GM18907 (cell line): ENCODE measurements at regions not wholly inside any gene's neighbourhood (a gene's known extent, or its start where the extent isn't known, plus 50 kb on each side); places are given as distances from the start of the nearest gene placed in this dataset.
"Not testable (repeated sequence)": the region's sequence is repeated elsewhere in the genome, so short reads cannot be mapped to it uniquely, and the experiment has no call there.

Source experiments
- ATAC-seq: cut with Tn5 transposase; IDR thresholded peaks from one replicate; pipeline ENCODE4 v1.9.1; 2021; ENCODE audit warnings: mild to moderate bottlenecking, moderate library complexity; ENCODE audit not compliant: unreplicated experiment

DNA sequence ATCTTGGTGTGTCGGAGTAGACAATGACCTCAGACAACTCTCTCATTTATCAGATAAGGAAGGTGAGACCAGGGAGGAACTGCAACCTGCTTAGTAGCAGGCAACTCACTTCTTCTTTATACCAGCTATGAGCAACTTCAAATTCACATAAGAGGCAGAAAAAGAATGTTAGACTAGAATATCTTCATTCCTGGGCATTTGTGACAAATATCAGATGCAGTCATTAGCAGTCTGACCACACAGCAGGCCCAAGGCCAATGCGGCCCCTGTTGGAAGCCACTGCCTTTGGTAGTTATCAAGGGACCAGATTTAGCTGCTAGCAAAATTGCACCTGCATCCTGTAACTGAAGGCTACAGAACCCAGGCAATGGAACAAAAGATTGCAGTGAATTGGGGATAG lies 219.2 kb upstream of the RASGEF1B start:
- no peak for ATAC-seq

DNA sequence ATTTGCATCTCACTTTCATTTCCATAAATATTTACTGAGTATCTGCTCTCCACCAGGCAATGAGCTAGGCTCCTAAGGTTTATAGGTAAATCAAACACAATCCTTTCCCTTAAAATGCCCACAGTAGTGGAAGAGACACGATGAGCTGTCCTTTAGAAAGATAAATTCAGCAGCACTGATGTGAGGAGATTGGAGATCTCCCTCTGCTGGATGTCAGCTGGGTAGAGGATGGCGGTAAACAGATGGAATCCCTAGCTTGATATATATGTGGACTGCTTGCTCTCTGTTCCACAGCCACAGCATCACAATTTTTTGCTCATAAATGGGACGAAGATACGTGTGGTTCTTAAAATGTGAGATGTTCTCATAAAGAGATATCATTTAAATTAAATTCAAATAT lies 216.4 kb upstream of the RASGEF1B start:
- ATAC-seq = no peak

DNA sequence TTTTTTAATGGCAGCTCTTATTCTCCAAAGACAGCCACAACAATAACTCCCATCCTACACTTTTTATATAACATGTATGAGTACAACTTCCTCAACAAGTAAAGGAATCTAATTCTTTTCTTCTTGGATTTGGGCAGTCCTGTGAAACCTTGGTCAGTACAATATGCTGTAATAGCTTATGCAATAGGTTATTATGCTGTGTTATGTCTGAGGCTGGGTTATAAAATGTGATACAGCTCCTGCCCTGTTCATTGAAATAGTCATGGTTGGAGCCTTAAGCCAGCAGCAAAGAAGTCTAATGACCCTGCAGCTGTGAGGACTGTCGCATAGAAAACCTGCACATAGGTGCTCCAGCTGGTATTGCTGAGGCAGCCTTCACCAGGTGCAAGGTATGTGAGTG lies 215.8 kb upstream of the RASGEF1B start:
- ATAC-seq = no peak

DNA sequence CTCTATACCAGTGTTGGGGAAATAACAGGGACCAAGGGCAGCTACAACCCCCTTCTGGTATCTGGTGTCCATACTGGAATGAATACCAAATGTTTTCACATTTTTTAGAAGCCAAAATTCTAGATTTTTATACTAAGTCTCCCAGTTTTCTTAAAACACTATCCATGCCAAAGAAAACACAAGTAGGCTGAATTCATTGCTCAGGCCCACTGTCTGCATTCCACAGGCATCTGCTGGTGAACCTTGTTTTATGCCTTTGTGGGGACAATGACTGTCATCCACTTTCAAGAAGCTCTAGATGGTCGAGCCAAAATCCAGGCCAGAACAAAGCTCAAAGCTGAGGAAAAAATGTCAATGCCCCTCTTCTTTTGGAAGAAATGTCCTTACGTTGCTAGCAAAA lies 213.4 kb upstream of the RASGEF1B start:
- no peak for ATAC-seq

DNA sequence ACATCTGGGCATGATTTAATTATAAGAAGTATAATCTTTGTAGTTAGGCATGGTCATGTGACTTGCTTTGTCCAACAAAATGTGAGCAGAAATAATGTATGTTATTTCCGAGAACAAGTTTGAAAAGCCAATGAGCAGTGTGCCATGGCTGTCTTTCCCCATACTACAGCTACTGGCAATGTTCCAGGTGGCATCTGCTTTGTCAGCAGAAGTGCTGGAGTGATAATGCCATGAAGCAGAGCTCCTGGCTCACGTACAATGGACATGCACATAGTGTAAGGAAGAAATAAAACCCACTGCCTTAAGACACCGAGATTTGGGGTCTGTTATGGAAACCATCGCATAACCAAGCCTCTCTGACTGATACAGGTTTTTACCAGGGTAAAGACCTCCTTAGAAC lies 212.6 kb upstream of the RASGEF1B start:
- ATAC-seq = no peak

DNA sequence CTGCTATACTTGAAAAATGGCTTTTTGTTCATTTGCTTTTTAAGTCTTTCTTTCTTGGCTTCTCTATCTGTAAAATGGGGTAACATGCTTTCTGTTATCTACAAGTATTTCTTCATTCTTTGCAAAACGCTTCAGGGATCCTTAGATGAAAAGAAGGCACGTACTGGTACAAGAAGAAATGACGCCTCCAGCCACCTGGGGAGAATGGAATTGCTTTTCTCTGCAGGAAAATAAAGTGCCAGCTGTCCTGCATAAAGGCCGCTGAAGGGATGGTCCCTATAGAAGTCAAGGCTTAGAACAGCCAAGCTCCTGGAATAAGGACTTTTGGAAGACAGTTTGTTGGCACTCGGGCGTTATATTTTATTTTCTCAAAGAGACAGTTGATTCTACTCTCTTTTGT lies 210.8 kb upstream of the RASGEF1B start:
- ATAC-seq = no peak

DNA sequence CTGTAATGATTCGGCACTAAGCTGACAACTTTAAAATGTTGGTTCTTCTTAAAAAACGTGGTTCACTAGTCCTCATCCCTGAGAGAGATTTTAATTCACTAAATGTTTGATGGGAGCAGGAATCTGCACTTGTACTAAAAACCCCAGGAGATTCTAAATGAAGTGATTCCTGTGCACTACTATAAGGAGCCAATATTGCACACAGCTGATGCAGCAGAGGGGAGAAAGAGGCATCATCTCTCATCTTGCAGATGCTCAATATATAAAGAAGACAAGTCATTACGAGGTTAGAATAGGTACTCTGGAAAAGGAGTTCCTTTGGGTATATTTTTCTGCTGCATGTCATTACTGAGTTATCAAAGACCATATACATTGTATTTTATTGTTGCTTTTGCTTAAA lies 207.6 kb upstream of the RASGEF1B start:
- ATAC-seq = no peak

DNA sequence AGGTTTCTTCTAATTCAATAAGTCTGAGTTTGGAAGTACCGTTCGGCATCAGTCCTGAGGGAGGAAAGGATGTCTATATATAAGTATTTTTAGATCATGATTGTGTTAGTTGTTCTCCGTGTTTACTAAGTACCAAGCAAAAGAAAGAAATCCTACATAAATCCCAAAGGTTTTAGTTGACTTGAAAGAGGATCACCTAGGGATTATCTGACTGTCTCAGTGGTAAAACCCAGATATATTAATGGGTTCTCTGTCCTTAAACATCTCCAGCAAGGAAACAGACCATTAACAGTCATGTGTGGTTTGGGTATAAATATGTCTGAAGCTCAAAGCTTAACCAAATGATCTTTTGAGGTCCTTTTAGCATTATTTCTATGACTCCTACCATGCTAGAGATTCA lies 207.1 kb upstream of the RASGEF1B start:
- ATAC-seq = no peak

DNA sequence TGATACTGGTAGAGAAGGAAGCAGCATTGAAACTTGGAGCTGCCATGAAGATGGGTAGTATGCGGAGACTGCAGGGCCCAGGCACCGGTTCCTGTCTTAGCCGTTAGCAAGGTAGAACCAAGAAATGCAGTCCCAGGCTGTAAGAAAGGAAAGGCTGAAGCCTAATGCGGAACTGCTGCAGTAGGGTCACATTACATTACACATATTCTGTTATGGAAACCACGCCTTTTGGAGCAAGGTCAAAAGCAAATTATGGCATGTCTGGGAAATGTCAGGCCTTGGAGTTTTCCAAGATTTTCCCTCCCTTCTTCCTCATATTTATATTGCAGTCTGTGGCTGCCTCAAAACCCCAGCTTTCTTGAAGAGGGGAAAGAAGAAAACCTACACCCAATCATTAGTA lies 204.8 kb upstream of the RASGEF1B start:
- ATAC-seq = no peak

DNA sequence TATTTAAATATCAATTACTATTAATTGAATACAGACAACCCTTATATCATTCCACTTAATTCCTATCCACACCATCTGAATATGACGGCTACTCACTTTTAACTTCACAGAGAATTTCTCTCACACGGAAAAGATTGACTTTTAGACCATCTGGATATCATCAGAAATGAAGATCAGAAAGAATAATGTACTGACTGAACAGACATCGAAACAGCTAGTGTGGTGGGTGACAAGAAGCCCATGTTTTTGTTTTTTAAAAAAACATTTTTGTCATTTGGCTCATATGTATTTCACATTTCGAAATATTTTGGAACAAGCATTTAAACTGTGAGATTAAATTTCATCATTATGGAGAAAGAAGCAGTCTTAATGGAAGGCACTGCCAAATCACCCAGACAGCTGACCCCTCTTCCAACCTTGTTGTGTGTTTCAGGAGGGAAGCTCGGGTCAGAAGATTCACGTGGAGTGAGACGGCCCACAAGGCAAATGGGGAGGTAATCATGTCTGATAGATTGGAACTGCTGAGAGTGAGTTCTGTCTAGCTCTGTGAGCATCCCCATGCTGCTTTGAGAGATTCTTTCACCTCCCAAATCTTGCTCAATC lies 204.2 kb upstream of the RASGEF1B start:
- no peak for ATAC-seq

DNA sequence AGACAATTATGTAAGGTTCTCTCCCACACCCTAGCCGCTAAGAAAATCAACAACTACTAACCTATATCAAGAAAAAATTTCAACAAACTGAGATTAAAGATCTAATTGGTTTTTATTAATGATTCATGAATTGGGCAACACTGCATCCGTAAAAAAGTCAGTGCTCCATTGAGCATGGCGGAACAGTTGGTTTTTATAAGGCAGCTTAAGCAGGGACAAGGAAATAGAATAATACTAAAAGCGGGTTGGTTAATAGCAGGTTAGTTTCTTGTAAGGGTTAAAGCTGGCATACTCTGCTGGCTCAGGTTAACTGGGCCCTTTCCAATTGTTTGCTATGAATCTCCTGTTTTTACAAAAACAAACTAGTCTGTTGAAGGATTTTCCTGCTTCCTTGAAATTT lies 202.3 kb upstream of the RASGEF1B start:
- ATAC-seq = no peak

DNA sequence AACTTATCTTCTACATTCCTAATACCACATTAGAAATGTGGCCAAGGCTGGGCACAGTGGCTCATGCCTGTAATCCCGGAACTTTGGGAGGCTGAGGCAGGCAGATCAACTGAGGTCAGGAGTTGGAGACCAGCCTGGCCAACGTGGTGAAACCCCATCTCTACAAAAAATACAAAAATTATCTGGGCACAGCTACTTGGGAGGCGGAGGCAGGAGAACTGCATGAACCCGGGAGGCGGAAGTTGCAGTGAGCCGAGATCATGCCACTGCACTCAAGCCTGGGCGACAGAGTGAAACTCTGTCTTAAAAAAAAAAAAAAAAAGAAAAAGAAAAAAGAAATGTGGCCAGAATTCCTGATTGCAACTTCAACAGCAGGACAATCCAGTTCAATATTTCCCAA lies 196.6 kb upstream of the RASGEF1B start:
- ATAC-seq = not testable (repeated sequence)

DNA sequence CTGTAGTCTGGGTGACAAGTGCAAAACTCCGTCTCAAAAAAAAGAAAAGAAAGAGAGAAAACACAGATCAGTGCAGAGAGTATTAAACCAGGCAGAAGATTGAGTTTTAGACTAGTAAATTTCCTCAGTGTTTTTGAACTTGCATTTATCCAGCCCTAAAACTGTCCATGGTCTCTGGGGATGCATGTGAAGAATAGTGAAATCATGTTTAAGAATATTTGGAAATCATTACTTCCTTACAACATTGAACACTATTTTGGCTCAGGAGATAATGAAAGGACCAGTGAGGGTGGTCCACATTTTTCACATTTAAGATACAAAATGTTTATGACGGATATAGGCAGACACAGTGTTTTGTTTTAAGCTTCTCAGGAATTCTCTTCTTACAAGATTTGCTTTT lies 195.8 kb upstream of the RASGEF1B start:
- no peak for ATAC-seq

DNA sequence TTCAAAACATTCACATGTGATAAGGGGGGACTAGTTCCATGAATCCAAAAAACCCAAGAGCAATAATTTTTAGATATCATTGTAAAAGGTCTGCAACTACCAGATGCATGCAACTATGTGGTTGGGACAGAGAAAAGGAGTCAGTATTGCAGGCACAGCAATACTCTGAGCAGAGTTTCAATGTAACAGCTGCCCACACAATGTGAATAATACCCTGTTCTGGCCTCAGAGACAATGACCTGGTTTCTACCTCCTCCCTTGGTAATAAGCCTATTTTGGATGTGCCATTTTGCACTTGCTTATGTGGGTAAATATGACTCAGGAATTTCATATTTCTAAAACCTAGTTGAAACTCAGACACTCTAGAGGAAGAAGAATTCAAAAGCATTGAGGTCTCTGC lies 194.8 kb upstream of the RASGEF1B start:
- ATAC-seq = no peak

DNA sequence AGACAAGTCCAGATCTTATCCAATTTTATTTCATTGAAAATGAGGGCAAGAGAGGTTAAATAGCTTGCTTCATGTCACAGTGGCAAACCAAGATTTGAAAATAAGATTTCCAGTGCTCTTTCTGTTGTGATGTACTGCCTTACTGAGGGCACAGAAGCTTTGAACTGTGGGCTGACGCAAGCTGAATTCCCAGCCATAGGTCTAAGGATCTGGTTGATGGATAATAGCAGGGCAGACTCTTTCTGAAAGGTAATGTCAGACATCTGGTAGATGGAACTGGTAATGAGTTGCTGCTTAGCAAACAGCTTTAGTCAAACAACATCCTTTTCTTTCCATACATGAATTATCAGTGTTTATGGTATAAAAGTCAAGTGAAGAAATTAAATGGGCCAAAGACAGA lies 193.9 kb upstream of the RASGEF1B start:
- no peak for ATAC-seq

DNA sequence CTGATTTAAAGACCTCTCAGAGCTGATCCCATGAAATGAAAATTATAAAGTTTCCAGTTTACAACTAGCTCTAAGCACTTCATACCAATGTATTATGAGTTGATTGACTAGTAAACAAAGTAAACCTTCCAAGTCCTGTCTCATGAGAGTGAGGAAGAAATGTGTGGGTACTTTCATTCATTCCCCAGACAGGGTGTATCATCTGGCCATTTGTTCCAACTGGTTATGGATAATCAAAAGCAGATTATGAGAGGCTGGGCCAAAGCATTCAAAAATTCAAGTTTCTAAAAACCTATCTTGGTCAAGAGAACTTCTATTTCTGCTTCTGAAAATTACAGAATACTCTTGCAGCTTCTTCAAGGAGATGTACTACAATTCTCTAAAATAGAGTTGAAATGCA lies 193.3 kb upstream of the RASGEF1B start:
- ATAC-seq = no peak

DNA sequence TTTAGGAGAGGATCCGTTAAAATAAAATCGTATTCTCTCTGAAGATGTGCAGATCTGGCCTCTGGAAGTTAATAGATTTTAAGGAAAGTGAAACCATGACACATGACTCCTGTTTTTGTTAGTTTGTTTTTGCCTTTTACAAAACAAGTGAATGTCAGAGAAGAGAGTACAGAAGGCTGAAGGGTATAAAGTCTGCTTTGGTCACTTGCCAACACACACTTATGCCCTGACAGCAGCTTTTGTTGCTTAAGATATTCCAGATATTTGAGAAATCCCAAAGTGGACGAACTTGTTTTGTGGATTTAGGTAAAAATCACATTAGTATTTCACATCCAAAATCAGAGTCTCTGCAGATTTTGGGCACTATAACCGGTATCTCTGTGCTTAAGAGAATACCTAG lies 192.4 kb upstream of the RASGEF1B start:
- no peak for ATAC-seq

DNA sequence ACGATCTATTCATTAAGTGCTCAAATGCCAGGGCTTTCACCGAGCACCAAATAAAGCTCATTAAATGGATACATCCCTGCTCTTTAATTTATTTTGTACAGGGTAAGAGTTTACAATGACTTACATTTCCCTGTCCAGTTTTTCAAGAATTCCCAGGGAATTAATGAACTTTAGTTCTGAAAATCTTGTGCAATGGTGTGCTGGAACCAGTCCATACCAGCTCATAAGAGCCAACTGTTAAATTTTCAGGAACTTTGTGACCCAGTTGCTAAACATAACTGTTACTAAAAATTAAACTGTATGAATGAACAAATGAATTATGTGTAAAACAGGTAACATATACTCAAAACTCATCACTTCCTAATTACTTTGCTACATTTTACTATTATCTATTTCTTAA lies 191.7 kb upstream of the RASGEF1B start:
- ATAC-seq = no peak

DNA sequence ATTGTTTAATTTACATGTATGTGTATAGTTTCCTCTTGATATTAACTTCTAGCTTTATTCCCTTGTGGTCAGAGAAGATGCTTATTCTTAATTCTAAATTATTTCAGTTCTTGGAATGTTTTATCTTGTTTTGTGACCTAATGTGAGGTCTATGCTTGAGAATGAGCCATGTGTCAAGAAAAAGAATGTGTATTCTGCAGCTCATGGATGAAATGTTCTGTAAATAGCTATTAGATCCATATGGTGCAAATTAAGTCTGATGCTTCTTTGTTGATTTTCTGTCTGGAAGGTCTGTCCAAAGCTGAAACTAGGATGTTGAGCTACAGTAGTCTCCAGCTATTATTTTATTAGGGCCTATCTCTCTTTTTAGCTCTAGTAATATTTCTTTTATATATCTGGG lies 187.3 kb upstream of the RASGEF1B start:
- no peak for ATAC-seq

DNA sequence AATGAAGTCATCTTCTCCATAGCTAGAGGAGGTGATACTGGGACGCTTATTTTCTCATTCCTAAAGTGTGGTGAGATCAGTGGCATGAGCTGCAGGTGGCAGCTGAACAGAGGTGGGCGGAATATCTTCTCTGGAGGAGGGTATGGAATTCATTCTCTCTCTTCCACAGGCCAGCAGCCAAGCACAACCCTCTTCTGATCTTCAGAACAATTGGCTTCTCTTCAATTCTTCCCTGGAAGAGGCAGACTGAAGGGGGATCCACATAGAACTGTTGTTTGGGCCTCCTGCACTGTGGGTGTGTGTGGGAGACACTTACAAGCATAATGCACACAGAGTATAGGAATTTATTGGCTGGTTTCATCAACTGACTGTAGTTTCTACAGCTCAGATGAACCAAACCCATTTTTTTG lies 180.4 kb upstream of the RASGEF1B start:
- no peak for ATAC-seq

DNA sequence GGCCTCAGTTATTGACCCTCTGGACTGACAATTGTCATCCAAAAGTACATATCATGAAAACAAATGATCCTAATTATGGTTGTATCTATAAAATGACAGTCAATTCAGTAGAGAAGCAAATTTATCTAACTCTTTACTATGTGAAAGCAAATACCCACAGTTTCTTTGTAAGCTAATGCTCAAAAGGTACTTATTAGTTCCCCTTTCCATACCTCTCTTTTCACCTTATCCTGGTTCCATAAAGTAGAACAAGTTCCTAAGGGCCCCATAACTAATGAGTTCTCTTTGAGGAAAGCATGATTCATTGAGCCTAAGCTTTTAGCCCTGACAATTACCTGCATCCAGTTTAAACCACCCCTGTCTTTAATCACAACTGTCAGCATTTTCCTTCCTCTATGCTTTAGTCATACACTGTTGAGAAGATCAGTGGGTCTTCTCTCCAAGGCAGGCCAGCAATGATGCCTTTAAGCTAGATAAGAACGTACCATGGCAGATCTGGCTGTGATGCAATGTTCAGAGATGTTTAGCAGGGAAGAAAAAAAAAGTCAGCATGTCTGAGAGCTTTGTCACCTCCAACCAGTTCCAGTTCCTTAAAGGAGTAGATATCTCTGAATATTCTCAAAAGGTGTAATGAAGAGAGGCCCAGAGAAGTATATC lies 179.7 kb upstream of the RASGEF1B start:
- ATAC-seq = no peak

DNA sequence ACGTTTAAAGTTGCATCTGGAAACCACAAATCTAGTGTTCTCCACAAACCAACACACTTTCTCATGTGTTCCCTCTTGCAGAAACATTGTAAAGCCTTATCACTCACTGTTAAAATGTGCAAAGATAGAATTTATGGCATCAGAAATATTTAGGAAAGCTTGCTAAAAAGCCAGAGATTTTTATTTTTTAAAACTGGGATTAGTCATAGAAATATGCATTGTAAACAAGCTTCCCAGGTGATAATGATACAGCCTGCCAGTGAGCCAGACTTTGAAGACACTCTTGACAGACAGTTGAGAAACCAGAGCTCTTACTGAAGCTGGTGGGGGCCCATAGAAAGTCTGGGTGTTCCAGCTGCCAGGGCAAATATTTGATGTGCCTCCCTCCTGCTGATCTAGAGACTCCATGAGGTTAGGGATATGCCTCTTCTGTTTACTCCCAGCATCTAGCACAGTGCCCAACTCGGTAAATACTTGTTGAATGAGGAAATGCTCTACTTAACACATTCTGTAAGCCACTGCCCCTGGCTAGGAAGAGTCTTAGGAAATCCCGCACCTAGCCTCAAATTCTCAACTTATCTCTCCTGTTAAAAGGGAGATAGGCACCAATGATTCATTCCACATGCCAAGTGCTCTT lies 179.0 kb upstream of the RASGEF1B start:
- no peak for ATAC-seq
